Activated CD4-positive, alpha-beta T cell treated with anti-CD3 and anti-CD28 coated beads, Interleukin-2, amount 10 ng/mL, durations not matched to agents 24 days and 14 days (primary cell): ENCODE measurements at regions not wholly inside any gene's neighbourhood (a gene's known extent, or its start where the extent isn't known, plus 50 kb on each side); places are given as distances from the start of the nearest gene placed in this dataset.
"Not testable (repeated sequence)": the region's sequence is repeated elsewhere in the genome, so short reads cannot be mapped to it uniquely, and the experiment has no call there.

Source experiments
- DNase-seq: peaks from one replicate; pipeline ENCODE4 v3.0.0; 2022
- H3K27ac Mint-ChIP-seq: one replicate; pipeline ENCODE4 v1.8.0; 2022; ENCODE audit warnings: mild to moderate bottlenecking, mixed read lengths
- H3K27me3 Mint-ChIP-seq: one replicate; pipeline ENCODE4 v1.8.0; 2022; ENCODE audit warnings: mixed read lengths
- H3K36me3 Mint-ChIP-seq: one replicate; pipeline ENCODE4 v1.8.0; 2022; ENCODE audit warnings: low read depth, mild to moderate bottlenecking, mixed read lengths
- H3K4me1 Mint-ChIP-seq: one replicate; pipeline ENCODE4 v1.8.0; 2021; ENCODE audit warnings: mixed read lengths
- H3K4me3 Mint-ChIP-seq: one replicate; pipeline ENCODE4 v1.8.0; 2022; ENCODE audit warnings: mild to moderate bottlenecking, moderate library complexity, mixed read lengths
- H3K9me3 Mint-ChIP-seq: one replicate; pipeline ENCODE4 v1.8.0; 2021; ENCODE audit warnings: mixed read lengths
- intact Hi-C: fragments of 100-400 bp; cut with micrococcal nuclease; formaldehyde crosslinking; loops from one replicate; pipeline ENCODE4 v1.15.1; 2023

DNA sequence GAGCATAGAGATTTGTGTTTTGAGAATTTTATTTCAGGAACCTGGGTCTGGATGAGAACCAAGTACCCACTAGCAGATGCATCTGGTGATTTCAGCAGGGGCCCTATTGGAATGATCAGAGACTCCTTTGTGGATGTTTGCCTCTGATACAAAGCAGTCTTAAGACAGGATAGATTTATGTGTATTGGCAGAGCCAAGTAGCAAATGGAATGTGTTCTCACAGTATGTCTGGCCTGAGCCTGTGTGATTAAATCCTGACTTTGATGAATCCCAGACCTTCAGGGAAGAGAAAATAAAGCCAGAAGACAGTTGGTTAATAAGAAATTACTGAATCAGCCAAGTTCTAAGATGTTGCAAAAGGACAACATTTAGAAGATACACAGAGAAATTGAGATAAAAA is 755.5 kb upstream of the SEMA6D start:
- DNase-seq: no peak
- H3K4me3 Mint-ChIP-seq: no peak overlapping the region
- no peaks in the 10 kb centered on the region for H3K4me1 Mint-ChIP-seq
- intact Hi-C loops: no loop called here
- H3K27ac Mint-ChIP-seq: no peak overlapping the region
- peaks cover 8% of the 10 kb centered on the region for H3K9me3 Mint-ChIP-seq
- H3K27me3 Mint-ChIP-seq: no peaks in the 10 kb centered on the region
- H3K36me3 Mint-ChIP-seq: no peaks in the 10 kb centered on the region

DNA sequence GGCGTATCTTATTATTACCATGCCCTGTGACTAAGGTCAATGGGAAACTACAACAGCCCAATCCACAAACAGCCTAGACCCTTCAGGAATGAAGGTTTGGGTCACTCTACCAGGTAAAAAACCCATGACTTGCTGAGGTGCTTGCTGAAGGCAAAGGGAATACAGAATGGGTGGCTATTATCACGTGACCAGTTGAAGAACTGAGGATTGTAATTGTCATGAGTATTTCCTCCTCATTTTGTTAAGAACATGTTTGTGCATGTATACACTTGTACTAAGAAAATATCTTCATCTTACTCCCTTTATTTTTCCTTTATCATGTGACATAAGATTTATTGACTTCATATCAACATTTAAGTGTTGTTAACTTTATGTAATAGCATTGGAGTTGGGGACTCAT is 729.2 kb upstream of the SEMA6D start:
- H3K27ac Mint-ChIP-seq, intact Hi-C loops, H3K36me3 Mint-ChIP-seq, H3K4me1 Mint-ChIP-seq, H3K4me3 Mint-ChIP-seq, H3K27me3 Mint-ChIP-seq, DNase-seq: not testable (repeated sequence)
- H3K9me3 Mint-ChIP-seq: peaks cover 11% of the 10 kb centered on the region

GRCh38 chr15:46996359-46996758 is 720.9 kb upstream of the SEMA6D start:
- intact Hi-C loops: no loop called here
- Mint-ChIP-seq H3K9me3 (peaks cover 17% of the 10 kb centered on the region), H3K27me3 (no peaks in the 10 kb centered on the region), H3K36me3 (no peaks in the 10 kb centered on the region), H3K4me3 (no peak overlapping the region), H3K4me1 (no peaks in the 10 kb centered on the region), H3K27ac (no peak overlapping the region)
- no peak for DNase-seq

DNA sequence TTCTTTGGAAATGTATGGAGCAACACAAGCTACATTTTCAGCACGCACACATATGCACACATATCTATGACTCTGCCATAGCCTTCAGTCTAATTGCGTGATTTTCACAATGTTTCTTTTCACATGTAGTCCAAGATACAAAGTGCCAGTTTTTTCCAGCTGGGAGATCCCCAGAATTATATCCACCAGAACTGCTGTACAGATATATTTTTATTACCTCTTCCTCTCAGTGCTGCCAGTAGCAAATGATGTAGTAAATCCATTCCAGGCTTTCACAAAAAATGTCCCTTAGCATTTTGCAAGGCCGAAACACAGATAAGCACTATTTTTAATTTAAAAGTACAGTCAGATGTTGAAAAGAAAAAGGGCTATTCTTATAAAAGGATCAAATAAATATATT is 719.8 kb upstream of the SEMA6D start:
- Mint-ChIP-seq H3K27me3 (no peaks in the 10 kb centered on the region), H3K27ac (no peak overlapping the region), H3K4me3 (no peak overlapping the region), H3K36me3 (no peaks in the 10 kb centered on the region), H3K4me1 (no peaks in the 10 kb centered on the region), H3K9me3 (peaks cover 11% of the 10 kb centered on the region)
- intact Hi-C loops: no loop called here
- no peak for DNase-seq

DNA sequence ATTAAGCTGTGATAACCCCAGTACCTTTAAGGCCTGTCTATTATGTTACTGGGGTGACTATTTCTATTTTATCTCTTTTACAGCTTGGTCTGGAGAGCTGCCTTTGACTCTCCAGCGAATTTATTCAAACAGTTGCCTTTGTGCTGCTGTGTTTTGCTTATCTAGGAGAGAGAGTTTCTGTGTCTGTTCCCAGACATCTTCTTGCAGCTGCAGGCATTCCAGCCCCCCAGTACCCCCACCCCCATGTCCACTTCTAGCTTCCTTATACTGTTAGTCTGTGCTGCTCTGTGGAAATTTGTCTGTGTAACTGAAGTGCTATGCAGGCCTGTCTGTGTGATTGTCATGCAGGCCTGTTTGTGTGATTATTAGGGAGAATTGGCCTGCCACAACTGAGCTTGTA is 713.7 kb upstream of the SEMA6D start:
- H3K27ac Mint-ChIP-seq: no peak overlapping the region
- no peak overlapping the region for H3K4me3 Mint-ChIP-seq
- H3K36me3 Mint-ChIP-seq: no peaks in the 10 kb centered on the region
- H3K4me1 Mint-ChIP-seq: no peaks in the 10 kb centered on the region
- H3K27me3 Mint-ChIP-seq: no peaks in the 10 kb centered on the region
- H3K9me3 Mint-ChIP-seq: peaks cover 16% of the 10 kb centered on the region
- intact Hi-C loops: no loop called here
- no peak for DNase-seq

DNA sequence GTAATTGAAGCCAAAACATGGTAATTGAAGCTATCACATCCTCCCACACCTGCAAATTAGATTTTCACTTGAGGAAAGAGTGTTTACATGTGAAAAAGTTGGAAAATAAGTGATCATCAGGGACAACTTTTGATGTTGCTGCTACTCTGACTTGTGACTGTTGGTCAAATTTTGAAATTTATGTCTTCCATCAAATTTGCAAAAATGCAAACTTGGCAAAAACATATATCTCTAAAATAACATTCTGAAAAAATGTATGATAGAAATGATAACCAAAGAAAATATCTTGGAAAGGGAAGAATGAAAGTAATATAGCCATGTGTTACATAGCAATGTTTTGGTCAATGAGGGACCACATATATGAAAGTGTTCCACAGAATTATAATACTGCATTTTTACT is 703.9 kb upstream of the SEMA6D start:
- no peaks in the 10 kb centered on the region for H3K36me3 Mint-ChIP-seq
- DNase-seq: no peak
- H3K27ac Mint-ChIP-seq: no peak overlapping the region
- H3K9me3 Mint-ChIP-seq: peaks cover 8% of the 10 kb centered on the region
- no peaks in the 10 kb centered on the region for H3K27me3 Mint-ChIP-seq
- intact Hi-C loops: no loop called here
- H3K4me1 Mint-ChIP-seq: no peaks in the 10 kb centered on the region
- H3K4me3 Mint-ChIP-seq: no peak overlapping the region

DNA sequence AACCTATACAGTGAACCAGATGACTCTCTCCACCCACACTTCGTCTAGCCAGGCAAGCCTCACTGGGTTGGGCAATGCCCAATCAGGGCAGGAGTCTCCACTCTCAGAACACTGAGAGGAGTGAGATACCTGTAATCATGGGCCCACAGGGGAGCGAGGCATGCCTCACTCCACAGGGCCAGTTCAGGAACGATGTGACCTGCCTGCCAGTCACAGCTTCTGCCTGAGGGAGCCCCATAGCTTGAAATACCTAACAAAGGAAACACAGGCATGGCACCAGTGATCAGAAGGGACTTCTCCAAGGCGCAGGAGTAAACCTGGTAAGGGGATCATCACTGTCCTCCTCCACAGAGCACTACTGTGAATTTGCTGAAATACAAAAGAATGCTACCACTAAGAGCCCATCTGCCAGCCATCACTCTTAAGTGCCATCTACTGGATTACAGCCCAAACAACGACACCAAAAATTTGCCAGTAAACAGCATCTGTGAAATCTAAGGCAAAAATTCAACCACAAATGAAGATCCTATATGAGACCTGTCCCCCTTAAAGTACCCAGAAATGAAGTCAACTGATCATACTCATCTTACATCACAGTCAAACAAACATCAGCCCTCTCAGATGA is 689.9 kb upstream of the SEMA6D start:
- Mint-ChIP-seq H3K4me3 (no peak overlapping the region), H3K4me1 (no peaks in the 10 kb centered on the region), H3K27ac (no peak overlapping the region), H3K9me3 (peaks cover 11% of the 10 kb centered on the region), H3K36me3 (no peaks in the 10 kb centered on the region), H3K27me3 (no peaks in the 10 kb centered on the region)
- DNase-seq: no peak
- intact Hi-C loops: no loop called here

DNA sequence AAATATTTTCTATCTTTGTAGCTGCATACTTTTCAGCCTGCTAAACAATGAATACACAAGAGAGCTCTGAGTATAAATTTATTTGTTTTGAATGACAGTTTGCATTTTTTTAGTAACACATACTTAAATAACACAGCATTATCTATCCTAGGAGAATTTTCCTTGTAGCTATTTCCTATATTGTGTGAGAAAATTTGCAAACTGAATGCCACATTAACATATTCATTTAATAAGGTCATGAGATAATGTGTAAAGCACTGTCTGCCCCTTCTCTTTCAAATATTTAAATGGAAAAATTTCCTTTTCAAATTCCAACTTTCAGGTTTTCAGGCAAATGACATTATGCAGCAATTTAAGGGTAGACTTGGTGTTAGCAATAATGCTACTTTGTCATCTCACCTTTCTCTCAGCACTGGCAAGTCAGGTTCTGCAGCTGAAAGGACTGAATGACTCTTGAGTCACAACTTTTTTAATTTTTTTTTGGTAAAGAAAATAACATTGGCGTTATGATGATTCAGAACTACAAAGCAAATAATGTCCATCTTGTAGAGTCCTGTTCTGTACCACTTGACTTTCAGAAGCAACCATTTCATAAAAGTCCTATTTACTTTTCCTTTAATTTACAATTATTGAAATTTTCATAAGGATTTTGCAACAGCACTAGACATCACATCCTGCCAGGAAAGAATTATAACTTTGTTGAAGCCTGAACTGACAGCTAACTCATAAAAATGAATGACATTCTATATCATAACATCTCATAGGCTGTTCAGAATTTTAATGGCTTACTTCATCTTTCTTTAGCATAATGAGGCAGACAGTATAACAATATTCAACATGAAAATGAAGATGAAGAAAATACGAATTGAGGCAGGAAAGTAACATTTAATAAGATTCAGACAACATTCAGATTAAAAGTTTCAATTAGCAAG is 681.6 kb upstream of the SEMA6D start:
- no peaks in the 10 kb centered on the region for H3K9me3 Mint-ChIP-seq
- no peaks in the 10 kb centered on the region for H3K27me3 Mint-ChIP-seq
- H3K27ac Mint-ChIP-seq: no peak overlapping the region
- no peaks in the 10 kb centered on the region for H3K36me3 Mint-ChIP-seq
- intact Hi-C loops: no loop called here
- H3K4me3 Mint-ChIP-seq: no peak overlapping the region
- no peak for DNase-seq
- no peaks in the 10 kb centered on the region for H3K4me1 Mint-ChIP-seq

GRCh38 chr15:47037003-47037402 is 680.3 kb upstream of the SEMA6D start:
- DNase-seq: no peak
- Mint-ChIP-seq H3K9me3 (no peaks in the 10 kb centered on the region), H3K4me3 (no peak overlapping the region), H3K27me3 (no peaks in the 10 kb centered on the region), H3K4me1 (no peaks in the 10 kb centered on the region), H3K36me3 (no peaks in the 10 kb centered on the region), H3K27ac (no peak overlapping the region)
- intact Hi-C loops: no loop called here

GRCh38 chr15:47039225-47039624 is 678.1 kb upstream of the SEMA6D start:
- H3K4me3 Mint-ChIP-seq: no peak overlapping the region
- no peak overlapping the region for H3K27ac Mint-ChIP-seq
- intact Hi-C loops: no loop called here
- H3K9me3 Mint-ChIP-seq: no peaks in the 10 kb centered on the region
- DNase-seq: no peak
- no peaks in the 10 kb centered on the region for H3K27me3 Mint-ChIP-seq
- H3K4me1 Mint-ChIP-seq: no peaks in the 10 kb centered on the region
- H3K36me3 Mint-ChIP-seq: no peaks in the 10 kb centered on the region

GRCh38 chr15:47041301-47041700 is 676.0 kb upstream of the SEMA6D start:
- Mint-ChIP-seq H3K9me3 (no peaks in the 10 kb centered on the region), H3K4me1 (no peaks in the 10 kb centered on the region), H3K4me3 (no peak overlapping the region), H3K36me3 (no peaks in the 10 kb centered on the region), H3K27me3 (no peaks in the 10 kb centered on the region), H3K27ac (no peak overlapping the region)
- no peak for DNase-seq
- intact Hi-C loops: no loop called here

DNA sequence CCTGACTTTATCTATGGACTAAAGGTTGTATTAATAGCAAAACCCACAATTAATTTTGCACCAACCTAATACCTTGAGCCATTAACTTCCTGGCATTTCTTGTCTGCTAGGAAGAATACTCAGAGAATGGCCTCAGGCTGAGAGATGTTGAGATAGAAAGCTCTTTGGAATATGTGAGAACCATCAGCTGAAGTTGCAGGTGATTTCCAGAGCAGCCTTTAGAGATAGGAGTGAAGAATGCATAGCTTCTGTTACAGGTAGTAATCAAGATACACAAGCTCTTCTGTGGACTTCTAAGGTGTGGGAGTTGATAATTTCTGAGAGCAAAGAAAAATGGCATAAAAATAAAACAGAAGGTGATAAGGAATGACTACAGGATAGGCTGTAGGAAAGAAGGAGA is 669.3 kb upstream of the SEMA6D start:
- intact Hi-C loops, H3K4me1 Mint-ChIP-seq, H3K27ac Mint-ChIP-seq, DNase-seq, H3K27me3 Mint-ChIP-seq, H3K36me3 Mint-ChIP-seq, H3K9me3 Mint-ChIP-seq, H3K4me3 Mint-ChIP-seq: not testable (repeated sequence)

GRCh38 chr15:47066392-47066791 is 650.9 kb upstream of the SEMA6D start:
- Mint-ChIP-seq H3K27ac (no peak overlapping the region), H3K27me3 (no peaks in the 10 kb centered on the region), H3K36me3 (no peaks in the 10 kb centered on the region), H3K9me3 (no peaks in the 10 kb centered on the region), H3K4me3 (no peak overlapping the region), H3K4me1 (no peaks in the 10 kb centered on the region)
- intact Hi-C loops: no loop called here
- no peak for DNase-seq

DNA sequence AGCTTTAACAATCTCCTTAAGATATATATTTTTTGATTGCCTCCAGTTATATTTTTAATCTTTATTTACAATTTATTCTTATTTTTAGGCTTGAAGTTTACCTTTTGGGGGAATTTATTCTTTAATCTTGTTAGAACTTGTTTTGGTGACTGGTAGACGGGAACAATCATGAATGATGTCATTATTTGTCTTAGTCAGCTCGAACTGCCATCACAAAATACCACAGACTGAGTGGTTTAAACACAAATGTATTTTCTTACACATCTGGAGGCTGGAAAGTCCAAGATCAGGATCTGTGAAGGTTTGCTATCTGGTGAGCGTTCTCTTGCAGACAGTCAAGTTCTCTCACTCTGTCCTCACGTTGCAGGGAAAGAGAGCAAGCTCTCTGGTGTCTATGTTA is 639.5 kb upstream of the SEMA6D start:
- H3K27ac Mint-ChIP-seq, H3K36me3 Mint-ChIP-seq, H3K27me3 Mint-ChIP-seq, H3K4me1 Mint-ChIP-seq, H3K4me3 Mint-ChIP-seq, H3K9me3 Mint-ChIP-seq, DNase-seq, intact Hi-C loops: not testable (repeated sequence)

- intact Hi-C loops: no loop called here
- Mint-ChIP-seq H3K9me3 (peaks cover 4% of the 10 kb centered on the region), H3K4me1 (no peaks in the 10 kb centered on the region), H3K4me3 (no peak overlapping the region), H3K27ac (no peak overlapping the region), H3K36me3 (no peaks in the 10 kb centered on the region), H3K27me3 (no peaks in the 10 kb centered on the region)
- DNase-seq: no peak
Measured at GRCh38 chr15:47095833-47096232, 621.5 kb upstream of the SEMA6D start.
